GM10266 (cell line): ENCODE measurements at regions not wholly inside any gene's neighbourhood (a gene's known extent, or its start where the extent isn't known, plus 50 kb on each side); places are given as distances from the start of the nearest gene placed in this dataset.

Experiments
- DNase-seq: peaks from one replicate; pipeline ENCODE4 v3.0.0; 2012; ENCODE audit errors: extremely low spot score
- CTCF ChIP-seq: IDR thresholded peaks from 2 replicates; pipeline ENCODE4 v1.5.1; 2012; ENCODE audit warnings: mild to moderate bottlenecking, low read depth; ENCODE audit not compliant: control insufficient read depth, insufficient read depth; ENCODE audit errors: missing control alignments

GRCh38 chr1:191897134-191897533 lies 261.1 kb upstream of the RGS18 start:
- no peak for DNase-seq
- no peak for TF ChIP-seq CTCF

GRCh38 chr1:191901651-191902050 lies 256.6 kb upstream of the RGS18 start:
- no peak for DNase-seq
- no peak for TF ChIP-seq CTCF

- TF ChIP-seq CTCF = no peak
- DNase-seq = no peak
Observed at GRCh38 chr1:191904991-191905390, 253.3 kb upstream of the RGS18 start.

- no peak for DNase-seq
- TF ChIP-seq CTCF = no peak
Observed at GRCh38 chr1:191905781-191906180, 252.5 kb upstream of the RGS18 start.

GRCh38 chr1:191907121-191907520 lies 251.1 kb upstream of the RGS18 start:
- no peak for DNase-seq
- TF ChIP-seq CTCF = no peak

- TF ChIP-seq CTCF = no peak
- no peak for DNase-seq
Observed at GRCh38 chr1:191910245-191910644, 248.0 kb upstream of the RGS18 start.

- TF ChIP-seq CTCF = no peak
- no peak for DNase-seq
Observed at GRCh38 chr1:191912517-191912916, 245.7 kb upstream of the RGS18 start.
